ENCODE measurements at regions not wholly inside any gene's neighbourhood (a gene's known extent, or its start where the extent isn't known, plus 50 kb on each side); places are given as distances from the start of the nearest gene placed in this dataset.

DNA sequence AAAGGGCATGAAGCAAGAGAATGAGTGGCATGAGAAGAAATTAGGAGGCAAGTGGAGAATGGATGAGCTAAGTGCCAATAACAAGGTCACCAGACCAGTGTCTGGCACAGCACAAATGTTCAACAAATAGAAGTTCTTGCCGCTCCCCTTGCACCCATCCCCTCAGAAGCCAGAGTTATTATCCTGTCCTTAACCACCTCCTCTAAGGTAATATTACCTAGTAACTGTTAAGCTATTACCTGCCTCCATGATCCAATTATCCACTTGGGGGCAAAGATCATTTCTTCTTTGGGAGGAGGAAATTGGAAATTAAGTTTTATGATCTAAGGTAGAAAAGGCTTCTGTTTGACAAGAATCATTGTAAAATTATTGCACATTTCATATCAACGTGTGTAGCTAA is 133.8 kb downstream of the FOXA2 start:
- TF ChIP-seq, protein P1, sequence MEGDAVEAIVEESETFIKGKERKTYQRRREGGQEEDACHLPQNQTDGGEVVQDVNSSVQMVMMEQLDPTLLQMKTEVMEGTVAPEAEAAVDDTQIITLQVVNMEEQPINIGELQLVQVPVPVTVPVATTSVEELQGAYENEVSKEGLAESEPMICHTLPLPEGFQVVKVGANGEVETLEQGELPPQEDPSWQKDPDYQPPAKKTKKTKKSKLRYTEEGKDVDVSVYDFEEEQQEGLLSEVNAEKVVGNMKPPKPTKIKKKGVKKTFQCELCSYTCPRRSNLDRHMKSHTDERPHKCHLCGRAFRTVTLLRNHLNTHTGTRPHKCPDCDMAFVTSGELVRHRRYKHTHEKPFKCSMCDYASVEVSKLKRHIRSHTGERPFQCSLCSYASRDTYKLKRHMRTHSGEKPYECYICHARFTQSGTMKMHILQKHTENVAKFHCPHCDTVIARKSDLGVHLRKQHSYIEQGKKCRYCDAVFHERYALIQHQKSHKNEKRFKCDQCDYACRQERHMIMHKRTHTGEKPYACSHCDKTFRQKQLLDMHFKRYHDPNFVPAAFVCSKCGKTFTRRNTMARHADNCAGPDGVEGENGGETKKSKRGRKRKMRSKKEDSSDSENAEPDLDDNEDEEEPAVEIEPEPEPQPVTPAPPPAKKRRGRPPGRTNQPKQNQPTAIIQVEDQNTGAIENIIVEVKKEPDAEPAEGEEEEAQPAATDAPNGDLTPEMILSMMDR (IDR thresholded peaks at IDR 0.05), result no peak
- no peak for TF ChIP-seq POLR2AphosphoS5 (IDR thresholded peaks at IDR 0.05)

Measured in upper lobe of left lung (tissue), 4 donors.